Right lobe of liver (tissue), 6 donors: ENCODE measurements at regions not wholly inside any gene's neighbourhood (a gene's known extent, or its start where the extent isn't known, plus 50 kb on each side); places are given as distances from the start of the nearest gene placed in this dataset.

Experiments
- ATAC-seq, 4 donors: fragments of 200-7000 bp; cut with Tn5 transposase; one replicate each; pipeline ENCODE4 v1.9.1; 2020; ENCODE audit warnings: mild to moderate bottlenecking in 4 of 4, moderate library complexity in 4 of 4
- DNase-seq, 3 donors: peaks; one replicate each; pipeline ENCODE4 v3.0.0-alpha.2; 2020
- H3K27ac ChIP-seq, 3 donors: fragments of 200-600 bp; one replicate each; pipeline ENCODE4 v1.8.0; 2022
- H3K27me3 ChIP-seq, 2 donors: fragments of 200-600 bp; one replicate each; pipeline ENCODE4 v1.8.0; 2022
- H3K36me3 ChIP-seq, 4 donors: fragments of 200-600 bp; sonication (generic) in 1 of 4; one replicate each; pipeline versions ENCODE4 v1.5.1 to v1.8.0; 2017 to 2022; ENCODE audit warnings: control low read depth in 1 of 4
- H3K4me1 ChIP-seq, 4 donors: fragments of 200-600 bp; sonication (generic) in 1 of 4; one replicate each; pipeline versions ENCODE4 v1.5.1 to v1.8.0; 2017 to 2022; ENCODE audit warnings: control low read depth in 1 of 4
- H3K4me3 ChIP-seq, 3 donors: fragments of 200-600 bp; one replicate each; pipeline ENCODE4 v1.8.0; 2022
- H3K9me3 ChIP-seq, 4 donors: fragments of 200-600 bp; sonication (generic) in 1 of 4; one replicate each; pipeline versions ENCODE4 v1.5.1 to v1.8.0; 2017 to 2022; ENCODE audit warnings: control low read depth in 1 of 4
- POLR2A ChIP-seq: fragments of 450-650 bp; IDR thresholded peaks from one replicate; pipeline ENCODE4 v1.6.1; 2017; ENCODE audit warnings: antibody characterized with exemption, mild to moderate bottlenecking
- WGBS: methylation state at CpG from one replicate; pipeline ENCODE4 v1.1.6; 2018; ENCODE audit warnings: low coverage, low lambda C conversion rate; ENCODE audit not compliant: insufficient coverage; ENCODE audit errors: missing lambda C conversion rate; 5-methylcytosine and 5-hydroxymethylcytosine counted together
- intact Hi-C, 2 donors: fragments of 100-400 bp; cut with DNase I; formaldehyde crosslinking; loops; one replicate each; pipeline versions ENCODE4 v1.11.2 to v1.14.1; 2022
- TF ChIP-seq, protein P1 (sequence below), 4 donors: fragments of 200-600 bp in 3 of 4; fragments of 450-650 bp in 1 of 4; IDR thresholded peaks; one replicate each; pipeline versions ENCODE4 v1.5.1 to v1.8.0; 2016 to 2022; ENCODE audit warnings: antibody characterized with exemption in 4 of 4, mild to moderate bottlenecking in 2 of 4
- donor health status: DM: no; HTN: yes; CAD: no.
- donor health status: DM: no; HTN: no; CAD: no.
- donor health status: DM: no; HTN: no; CAD: no.
- donor health status: DM: no; HTN: yes; CAD: no.
- donor health status: DM: no; HTN: yes; CAD: no.

DNA sequence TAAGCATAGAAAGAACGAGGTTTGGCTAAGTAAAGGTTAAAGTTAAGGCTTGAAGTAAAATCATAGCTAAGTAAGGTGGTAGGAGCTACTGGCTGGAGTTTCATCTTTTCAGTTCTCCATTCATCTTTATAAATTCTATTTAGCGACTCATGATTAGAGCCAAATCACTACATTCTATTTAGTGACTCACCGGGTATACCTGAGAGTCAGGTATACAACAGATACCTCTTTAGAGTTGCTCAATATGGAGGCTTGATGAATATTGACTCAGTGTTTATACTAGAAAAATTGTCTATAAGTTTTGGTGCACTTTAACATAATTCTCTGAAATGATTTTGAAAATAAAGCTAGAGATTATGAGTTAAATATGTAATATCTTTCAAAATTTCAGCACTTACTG, 328.8 kb upstream of the GRM7 start:
- intact Hi-C loops, result no loop called here
- H3K4me1 ChIP-seq, result no peaks in the 10 kb centered on the region
- no peak for DNase-seq
- WGBS, result 57% methylated on average over 3 of the region's 3 CpGs
- H3K4me3 ChIP-seq, result no peak overlapping the region
- no peak for ATAC-seq
- no peak overlapping the region for H3K27ac ChIP-seq
- no peak for TF ChIP-seq POLR2A
- TF ChIP-seq, protein P1, sequence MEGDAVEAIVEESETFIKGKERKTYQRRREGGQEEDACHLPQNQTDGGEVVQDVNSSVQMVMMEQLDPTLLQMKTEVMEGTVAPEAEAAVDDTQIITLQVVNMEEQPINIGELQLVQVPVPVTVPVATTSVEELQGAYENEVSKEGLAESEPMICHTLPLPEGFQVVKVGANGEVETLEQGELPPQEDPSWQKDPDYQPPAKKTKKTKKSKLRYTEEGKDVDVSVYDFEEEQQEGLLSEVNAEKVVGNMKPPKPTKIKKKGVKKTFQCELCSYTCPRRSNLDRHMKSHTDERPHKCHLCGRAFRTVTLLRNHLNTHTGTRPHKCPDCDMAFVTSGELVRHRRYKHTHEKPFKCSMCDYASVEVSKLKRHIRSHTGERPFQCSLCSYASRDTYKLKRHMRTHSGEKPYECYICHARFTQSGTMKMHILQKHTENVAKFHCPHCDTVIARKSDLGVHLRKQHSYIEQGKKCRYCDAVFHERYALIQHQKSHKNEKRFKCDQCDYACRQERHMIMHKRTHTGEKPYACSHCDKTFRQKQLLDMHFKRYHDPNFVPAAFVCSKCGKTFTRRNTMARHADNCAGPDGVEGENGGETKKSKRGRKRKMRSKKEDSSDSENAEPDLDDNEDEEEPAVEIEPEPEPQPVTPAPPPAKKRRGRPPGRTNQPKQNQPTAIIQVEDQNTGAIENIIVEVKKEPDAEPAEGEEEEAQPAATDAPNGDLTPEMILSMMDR (IDR thresholded peaks at IDR 0.05), result no peak
- H3K36me3 ChIP-seq, result no peaks in the 10 kb centered on the region
- H3K9me3 ChIP-seq, result no peaks in the 10 kb centered on the region
- H3K27me3 ChIP-seq, result no peaks in the 10 kb centered on the region

DNA sequence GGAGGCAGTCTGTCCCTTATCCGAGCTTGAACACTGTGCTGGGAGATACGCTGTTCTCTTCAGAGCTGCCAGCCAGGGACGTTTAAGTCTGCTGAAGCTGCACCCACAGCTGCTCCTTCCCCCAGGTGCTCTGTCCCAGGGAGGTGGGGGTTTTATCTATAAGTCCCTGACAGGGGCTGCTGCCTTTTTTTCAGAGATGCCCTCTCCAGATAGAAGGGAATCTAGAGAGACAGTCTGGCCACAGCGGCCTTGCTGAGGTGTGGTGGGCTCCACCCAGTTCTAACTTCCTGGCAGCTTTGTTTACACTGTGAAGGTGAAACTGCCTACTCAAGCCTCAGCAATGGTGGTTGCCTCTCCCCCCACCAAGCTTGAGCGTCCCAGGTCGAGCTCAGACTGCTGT, 319.9 kb upstream of the GRM7 start:
- no peak overlapping the region for H3K27ac ChIP-seq
- no peak overlapping the region for H3K4me3 ChIP-seq
- H3K4me1 ChIP-seq, result no peaks in the 10 kb centered on the region
- 60% methylated on average over 1 of the region's 6 CpGs for WGBS
- DNase-seq (no peak), ATAC-seq (no peak)
- no peaks in the 10 kb centered on the region for H3K27me3 ChIP-seq
- intact Hi-C loops, result no loop called here
- no peaks in the 10 kb centered on the region for H3K36me3 ChIP-seq
- no peaks in the 10 kb centered on the region for H3K9me3 ChIP-seq
- TF ChIP-seq, protein P1 (IDR thresholded peaks at IDR 0.05), result no peak
- no peak for TF ChIP-seq POLR2A

DNA sequence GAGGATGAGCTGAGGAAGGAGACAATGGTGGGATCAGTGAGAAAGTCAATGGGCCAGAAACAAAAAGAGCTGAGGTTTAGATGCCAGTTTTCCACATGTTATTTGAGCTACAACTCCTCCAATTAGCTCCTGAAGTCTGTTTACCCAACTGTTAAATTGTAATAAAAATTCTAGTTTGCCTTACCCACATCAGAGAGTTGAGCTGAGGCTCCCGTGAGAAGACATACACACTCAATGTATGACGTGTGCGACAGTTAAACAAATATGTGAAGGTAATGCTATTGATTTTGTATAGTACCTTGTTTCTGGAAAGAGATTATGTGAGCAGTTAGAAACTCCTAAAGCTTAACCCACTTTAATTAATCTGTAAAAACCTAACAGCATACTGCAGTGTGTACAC, 318.1 kb upstream of the GRM7 start:
- H3K27ac ChIP-seq, result no peak overlapping the region
- H3K9me3 ChIP-seq, result no peaks in the 10 kb centered on the region
- intact Hi-C loops, result no loop called here
- TF ChIP-seq, protein P1 (IDR thresholded peaks at IDR 0.05), result no peak
- DNase-seq (no peak), ATAC-seq (no peak)
- H3K4me1 ChIP-seq, result no peaks in the 10 kb centered on the region
- no peaks in the 10 kb centered on the region for H3K27me3 ChIP-seq
- H3K4me3 ChIP-seq, result no peak overlapping the region
- 27% methylated on average over 3 of the region's 3 CpGs for WGBS
- no peaks in the 10 kb centered on the region for H3K36me3 ChIP-seq

DNA sequence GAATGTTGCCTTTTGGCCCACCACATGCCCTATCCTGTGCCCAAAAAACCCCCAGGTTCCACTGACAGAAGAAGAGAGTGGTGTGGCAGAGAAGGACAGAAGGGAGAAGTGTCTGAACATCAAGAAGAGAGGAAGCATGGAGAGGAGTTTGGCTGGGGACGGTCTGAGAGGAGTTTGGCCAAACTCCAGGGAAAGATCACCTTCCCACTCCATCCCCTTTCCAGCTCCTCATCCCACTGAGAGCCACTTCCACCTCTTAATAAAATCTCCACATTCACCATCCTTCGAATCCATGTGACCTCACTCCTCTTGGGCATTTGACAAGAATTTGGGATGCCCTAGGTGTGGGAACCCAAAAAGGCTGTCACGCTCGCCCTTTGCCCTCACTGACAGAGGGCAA, 311.6 kb upstream of the GRM7 start:
- TF ChIP-seq, protein P1 (IDR thresholded peaks at IDR 0.05), result no peak
- TF ChIP-seq POLR2A, result no peak
- ATAC-seq, result no peak
- no peaks in the 10 kb centered on the region for H3K27me3 ChIP-seq
- no peaks in the 10 kb centered on the region for H3K4me1 ChIP-seq
- intact Hi-C loops, result no loop called here
- H3K9me3 ChIP-seq, result no peaks in the 10 kb centered on the region
- H3K27ac ChIP-seq, result no peak overlapping the region
- no peaks in the 10 kb centered on the region for H3K36me3 ChIP-seq
- WGBS, result 43% methylated on average over 4 of the region's 4 CpGs
- no peak for DNase-seq
- no peak overlapping the region for H3K4me3 ChIP-seq

DNA sequence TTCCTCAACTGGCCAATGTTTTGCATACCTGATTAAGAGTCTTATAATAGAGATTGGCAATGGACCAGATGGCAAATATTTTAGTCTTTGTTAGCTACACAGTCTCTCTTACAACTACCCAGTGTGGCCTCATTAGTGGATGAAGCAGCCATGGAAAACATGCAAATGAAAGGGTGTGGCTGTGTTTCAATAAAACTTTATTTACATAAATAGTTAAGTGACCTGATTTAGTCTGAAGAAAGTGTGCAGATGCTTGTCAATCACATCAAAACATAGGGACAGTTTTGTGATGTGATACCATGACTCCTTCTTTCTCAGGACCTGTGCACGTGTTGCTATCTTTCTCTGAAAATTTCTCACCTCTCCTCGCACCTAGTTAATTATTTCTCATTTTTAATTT, 309.8 kb upstream of the GRM7 start:
- no peak for TF ChIP-seq POLR2A
- TF ChIP-seq, protein P1 (IDR thresholded peaks at IDR 0.05), result no peak
- intact Hi-C loops, result no loop called here
- DNase-seq (no peak), ATAC-seq (no peak)
- H3K27ac ChIP-seq, result no peak overlapping the region
- H3K9me3 ChIP-seq, result no peaks in the 10 kb centered on the region
- no peak overlapping the region for H3K4me3 ChIP-seq
- H3K4me1 ChIP-seq, result no peaks in the 10 kb centered on the region
- no peaks in the 10 kb centered on the region for H3K27me3 ChIP-seq
- no peaks in the 10 kb centered on the region for H3K36me3 ChIP-seq
- WGBS, result 52% methylated on average over 2 of the region's 2 CpGs
